ENCODE measurements at regions not wholly inside any gene's neighbourhood (a gene's known extent, or its start where the extent isn't known, plus 50 kb on each side); places are given as distances from the start of the nearest gene placed in this dataset.

DNA sequence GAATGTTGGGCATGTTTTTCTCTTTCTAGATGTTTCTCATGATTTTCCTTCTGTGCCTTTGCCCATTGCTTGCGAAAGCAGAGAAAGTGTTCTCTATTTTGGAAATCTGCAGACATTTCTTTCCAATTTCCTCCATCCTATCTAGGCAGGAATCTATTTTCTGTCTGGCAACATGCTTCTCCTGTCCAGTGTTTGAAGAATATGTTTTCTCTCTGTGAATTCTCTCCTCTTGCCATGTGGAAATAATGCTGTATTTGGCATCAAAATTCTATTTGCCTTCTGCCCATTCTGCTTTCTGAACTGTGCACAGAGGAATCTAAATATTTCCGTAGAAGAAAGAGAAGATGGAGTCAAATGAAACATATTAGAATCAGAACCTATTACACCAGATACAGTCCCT is 833.3 kb downstream of the CDH9 start:
- no peaks in the 10 kb centered on the region for H3K27me3 ChIP-seq (ENCODE audit: control insufficient read depth in 2 of 2, insufficient read depth in 2 of 2, low read length in 2 of 2)
- TF ChIP-seq, protein P1, sequence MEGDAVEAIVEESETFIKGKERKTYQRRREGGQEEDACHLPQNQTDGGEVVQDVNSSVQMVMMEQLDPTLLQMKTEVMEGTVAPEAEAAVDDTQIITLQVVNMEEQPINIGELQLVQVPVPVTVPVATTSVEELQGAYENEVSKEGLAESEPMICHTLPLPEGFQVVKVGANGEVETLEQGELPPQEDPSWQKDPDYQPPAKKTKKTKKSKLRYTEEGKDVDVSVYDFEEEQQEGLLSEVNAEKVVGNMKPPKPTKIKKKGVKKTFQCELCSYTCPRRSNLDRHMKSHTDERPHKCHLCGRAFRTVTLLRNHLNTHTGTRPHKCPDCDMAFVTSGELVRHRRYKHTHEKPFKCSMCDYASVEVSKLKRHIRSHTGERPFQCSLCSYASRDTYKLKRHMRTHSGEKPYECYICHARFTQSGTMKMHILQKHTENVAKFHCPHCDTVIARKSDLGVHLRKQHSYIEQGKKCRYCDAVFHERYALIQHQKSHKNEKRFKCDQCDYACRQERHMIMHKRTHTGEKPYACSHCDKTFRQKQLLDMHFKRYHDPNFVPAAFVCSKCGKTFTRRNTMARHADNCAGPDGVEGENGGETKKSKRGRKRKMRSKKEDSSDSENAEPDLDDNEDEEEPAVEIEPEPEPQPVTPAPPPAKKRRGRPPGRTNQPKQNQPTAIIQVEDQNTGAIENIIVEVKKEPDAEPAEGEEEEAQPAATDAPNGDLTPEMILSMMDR (IDR thresholded peaks at IDR 0.05; ENCODE audit: extremely low read depth in 1 of 2, insufficient read depth in 1 of 2, low read depth in 1 of 2, low read length in 2 of 2): no peak
- TF ChIP-seq POLR2AphosphoS5 (IDR thresholded peaks at IDR 0.05; ENCODE audit: insufficient read depth, low read depth, low read length) (no peak), POLR2A (IDR thresholded peaks at IDR 0.05; ENCODE audit: low read depth, low read length) (no peak), JUN (IDR thresholded peaks at IDR 0.05; ENCODE audit: borderline replicate concordance, insufficient read depth, insufficient read length, low read depth) (no peak), GATA2 (IDR thresholded peaks at IDR 0.05; ENCODE audit: insufficient read depth, insufficient read length, low read depth, low read length) (no peak), MYC (IDR thresholded peaks at IDR 0.05; ENCODE audit: low read depth, low read length) (no peak), FOS (IDR thresholded peaks at IDR 0.05; ENCODE audit: borderline replicate concordance, insufficient read depth, low read length) (no peak), MAX (IDR thresholded peaks at IDR 0.05; ENCODE audit: insufficient read depth, insufficient read length) (no peak), EZH2 (IDR thresholded peaks at IDR 0.05; ENCODE audit: borderline replicate concordance, low read depth, low read length, severe bottlenecking) (no peak)
- H3K4me3 ChIP-seq (replicated peaks in 1 of 3; ENCODE audit: insufficient read depth in 1 of 3, low read depth in 1 of 3, low read length in 3 of 3): no peak overlapping the region
- H3K27ac ChIP-seq (ENCODE audit: insufficient read depth, low read depth, low read length): no peak overlapping the region
- no peak for DNase-seq (ENCODE audit: low read depth, low spot score)
- H3K36me3 ChIP-seq (ENCODE audit: control insufficient read depth in 2 of 2, extremely low read depth in 1 of 2, insufficient read depth in 2 of 2, low read length in 2 of 2): no peaks in the 10 kb centered on the region
- intact Hi-C loops (cut with micrococcal nuclease) (no loop called here), dilution Hi-C loops (cut with MboI; ENCODE audit: extremely low pct_ligation_motif_present, low sequenced_read_pairs) (no loop called here)
- ChIA-PET CTCF (no interaction called here), POLR2A (no interaction called here)
- no peaks in the 10 kb centered on the region for H4K20me1 ChIP-seq (replicated peaks; ENCODE audit: control insufficient read depth, extremely low read depth, insufficient read depth, low read length)
- H3K9ac ChIP-seq (replicated peaks; ENCODE audit: extremely low read depth, insufficient read depth, low read length): no peak overlapping the region
- H2AFZ ChIP-seq (ENCODE audit: low read depth, low read length): no peak overlapping the region
- no peaks in the 10 kb centered on the region for H3K4me1 ChIP-seq (ENCODE audit: control insufficient read depth, extremely low read depth, insufficient read depth, low read length)
- no TSS peak for BruUV-seq (replicated peaks)
- no peak for FAIRE-seq
- no peak overlapping the region for H3K4me2 ChIP-seq (ENCODE audit: insufficient read depth, low read length)
- peaks cover 2% of the 10 kb centered on the region for H3K9me3 ChIP-seq (replicated peaks; ENCODE audit: control insufficient read depth, insufficient read depth, low read length)
- no peaks in the 10 kb centered on the region for H3K79me2 ChIP-seq (ENCODE audit: control insufficient read depth, insufficient read depth, low read length)
- no peaks in the 10 kb centered on the region for H3K9me1 ChIP-seq (replicated peaks; ENCODE audit: control insufficient read depth, extremely low read depth, insufficient read depth, low read length)
